HG03439 (cell line): ENCODE measurements at regions not wholly inside any gene's neighbourhood (a gene's known extent, or its start where the extent isn't known, plus 50 kb on each side); places are given as distances from the start of the nearest gene placed in this dataset.
"Not testable (repeated sequence)": the region's sequence is repeated elsewhere in the genome, so short reads cannot be mapped to it uniquely, and the experiment has no call there.

ENCODE experiments used
- ATAC-seq: cut with Tn5 transposase; IDR thresholded peaks from one replicate; pipeline ENCODE4 v1.9.1; 2021; ENCODE audit warnings: mild to moderate bottlenecking, moderate library complexity; ENCODE audit not compliant: unreplicated experiment

GRCh38 chr4:83213640-83214039 lies 71.0 kb downstream of the COQ2 start:
- ATAC-seq, result no peak

DNA sequence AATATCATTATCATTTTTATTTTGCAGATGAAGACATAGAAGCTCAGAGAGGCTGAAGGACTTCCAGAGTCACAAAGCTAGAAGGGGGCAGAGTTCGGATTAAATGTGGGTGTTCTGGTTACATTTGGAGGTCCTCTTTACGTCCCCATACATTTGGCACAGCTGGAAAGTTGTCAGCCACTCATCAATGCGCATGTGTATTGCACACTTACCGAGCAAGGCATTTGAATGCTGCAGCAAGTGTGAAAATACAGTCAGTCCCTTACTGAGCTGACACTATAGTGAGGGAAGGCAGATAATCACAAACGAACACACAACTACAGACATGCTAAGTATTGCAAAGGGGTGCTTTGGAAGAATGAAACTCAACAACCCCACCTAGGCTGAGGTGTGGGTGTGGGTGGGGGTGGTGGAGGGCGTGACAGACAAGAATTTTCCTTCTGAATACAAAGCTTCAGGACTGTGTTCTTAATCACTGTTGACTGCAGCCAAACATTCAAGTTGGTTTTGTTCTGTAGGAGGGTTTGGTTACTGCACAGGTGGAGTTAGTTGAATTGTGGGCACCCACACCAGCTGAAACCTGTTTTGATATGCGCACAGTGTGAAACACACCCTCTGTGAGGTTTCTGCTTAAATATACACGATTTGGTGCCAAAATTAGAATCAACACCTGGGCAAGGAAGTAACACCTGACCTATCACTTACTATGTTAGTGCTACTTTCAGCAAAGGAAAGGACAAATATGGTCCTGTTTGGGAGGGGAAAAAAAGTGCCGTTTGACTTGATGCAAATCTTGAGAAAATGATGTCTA lies 72.4 kb downstream of the COQ2 start:
- peak; percentile 90 for ATAC-seq

GRCh38 chr4:83209419-83209818 lies 75.2 kb downstream of the COQ2 start:
- ATAC-seq, result no peak

DNA sequence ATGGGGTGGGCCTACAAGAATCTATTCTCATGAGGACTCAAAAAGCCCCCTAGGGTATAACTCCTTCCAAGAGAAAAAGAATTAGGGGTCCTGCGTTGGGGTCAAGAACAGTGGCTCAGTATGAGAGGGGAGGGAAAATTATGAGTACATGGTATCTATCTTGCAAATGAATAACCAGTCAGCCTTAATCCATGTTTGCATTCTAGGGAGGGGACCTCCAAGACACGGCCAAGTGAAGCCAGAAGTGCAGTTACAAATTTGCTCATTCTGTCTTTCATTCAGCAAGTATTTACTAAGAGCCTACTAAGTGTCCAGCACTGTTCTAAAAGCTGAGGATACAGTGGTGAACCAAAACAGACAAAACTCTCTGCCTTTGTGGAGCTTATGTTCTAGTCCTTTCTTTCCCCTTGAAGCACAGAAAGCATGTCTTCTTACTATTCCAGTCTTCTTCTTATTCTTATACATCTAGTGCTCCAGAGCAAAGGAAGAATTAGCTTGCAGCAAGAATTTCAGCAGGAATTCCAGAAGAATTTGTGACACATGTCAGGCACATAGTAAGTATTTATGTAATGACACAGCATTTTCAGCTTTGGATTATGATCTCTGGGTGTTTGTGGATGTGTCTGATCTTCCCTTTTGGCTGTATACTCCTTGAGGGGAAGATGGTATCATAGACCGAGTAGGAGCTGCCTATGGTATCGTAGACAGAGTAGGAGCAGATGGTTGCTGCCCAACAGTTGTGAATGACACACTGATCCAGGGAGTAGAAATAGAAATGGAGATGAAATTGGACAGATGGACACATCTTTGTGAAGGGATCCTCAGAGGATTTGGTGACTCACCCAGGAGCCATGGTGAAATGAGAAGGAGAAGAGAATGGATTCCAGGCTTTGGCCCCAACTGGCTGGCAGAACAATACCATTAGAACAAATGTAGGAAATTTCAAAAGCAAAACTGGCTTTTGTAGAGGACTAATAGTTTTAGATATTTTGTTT lies 75.9 kb downstream of the COQ2 start:
- no peak for ATAC-seq

DNA sequence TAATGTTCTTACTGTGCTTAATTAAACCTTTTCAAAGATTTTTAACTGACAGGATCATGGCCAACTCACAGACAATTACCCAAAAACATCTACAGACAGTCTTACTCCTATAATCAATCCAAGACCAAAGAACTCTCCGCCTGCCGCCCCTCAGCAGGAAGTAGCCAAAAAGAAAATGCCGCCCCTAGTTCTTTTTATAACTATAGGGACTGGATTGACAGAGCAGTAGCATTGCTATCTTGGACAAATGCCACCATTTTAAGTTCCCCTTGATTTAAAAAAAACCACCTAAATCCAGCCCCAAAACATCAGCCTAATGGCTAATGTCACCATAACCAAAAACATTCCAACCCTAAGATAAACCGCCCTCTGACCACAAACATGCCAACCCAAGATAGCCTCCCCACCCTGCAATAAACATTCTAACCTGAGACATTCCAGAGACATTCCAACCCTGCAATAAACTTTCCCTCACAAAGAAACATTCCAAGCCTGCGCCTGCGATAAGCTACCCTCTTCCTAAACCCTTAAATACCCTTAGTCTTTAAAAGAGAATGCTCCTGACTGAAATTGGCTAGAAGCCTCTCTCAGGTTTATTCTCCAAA lies 77.0 kb downstream of the COQ2 start:
- ATAC-seq, result no peak

GRCh38 chr4:83205760-83206159 lies 78.8 kb downstream of the COQ2 start:
- no peak for ATAC-seq

- no peak for ATAC-seq
Observed at GRCh38 chr4:83204731-83205130, 79.9 kb downstream of the COQ2 start.

DNA sequence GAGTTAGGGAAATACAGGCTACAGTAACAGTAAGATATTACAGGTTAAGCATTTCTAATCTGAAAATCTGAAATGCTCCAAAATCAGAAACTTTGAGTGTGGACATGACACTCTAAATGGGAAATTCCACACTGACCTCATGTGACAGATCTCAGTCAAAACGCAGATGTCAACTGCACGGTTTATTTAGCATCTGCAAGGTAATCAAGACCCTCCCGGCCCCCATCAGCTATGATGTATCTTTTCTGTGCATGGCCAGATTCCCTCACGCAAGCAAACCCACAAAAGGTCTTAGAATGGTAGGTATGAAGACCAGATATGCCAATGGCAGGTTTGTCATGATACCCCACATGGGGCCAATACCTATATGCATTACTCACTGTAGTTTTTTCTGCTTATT lies 82.8 kb downstream of the COQ2 start:
- ATAC-seq, result no peak

DNA sequence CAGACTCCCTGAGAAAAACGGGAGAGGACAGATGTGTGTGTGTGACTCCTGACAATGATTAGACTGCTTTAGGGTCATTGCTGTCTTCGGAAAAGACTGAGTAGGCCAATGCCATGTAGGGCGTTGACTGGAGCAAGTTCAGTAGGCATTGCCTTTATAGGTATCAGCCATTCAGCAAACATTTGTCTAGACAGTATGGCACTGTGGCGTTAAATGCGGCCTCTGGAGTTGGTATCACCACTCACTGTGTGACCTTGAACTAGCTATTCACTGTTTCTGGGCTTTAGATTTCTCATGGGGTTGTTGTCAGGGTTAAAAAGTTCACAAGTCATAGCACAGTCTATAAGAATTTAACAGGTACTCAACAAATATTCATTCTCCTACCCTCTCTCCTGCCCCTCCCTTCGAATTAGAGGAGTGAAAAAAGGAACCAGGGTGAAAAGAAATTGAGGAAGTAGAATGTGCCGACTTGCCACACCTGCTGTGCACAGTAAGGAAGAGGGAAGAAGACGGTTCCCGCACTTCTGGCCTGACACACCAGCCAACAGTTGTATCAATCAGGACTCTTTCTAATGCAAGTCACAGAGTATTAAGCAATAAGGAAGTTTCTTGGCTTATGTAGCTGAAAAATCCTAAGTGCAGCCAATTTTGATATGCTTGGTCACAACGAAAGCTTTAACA lies 83.2 kb upstream of the PLAC8 start:
- ATAC-seq, result no peak

DNA sequence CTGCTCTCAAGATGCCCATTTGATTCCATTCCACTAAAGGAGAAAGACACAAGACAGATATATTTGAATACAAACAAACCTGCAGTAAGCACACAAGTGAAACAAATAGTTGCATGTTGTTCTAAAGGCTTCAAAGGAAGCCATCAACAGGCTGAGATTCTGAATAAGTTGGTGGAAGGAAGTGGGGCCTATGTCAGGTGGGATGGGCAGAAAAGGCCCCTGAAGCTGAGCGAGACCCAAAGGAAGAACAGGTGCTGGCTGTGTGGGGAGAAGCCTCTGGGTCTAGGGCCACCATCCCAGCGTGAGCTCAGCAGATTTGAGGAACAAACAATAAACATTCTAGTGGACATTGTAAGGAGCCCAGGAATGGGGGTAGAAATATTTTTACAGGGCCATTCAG lies 82.4 kb upstream of the PLAC8 start:
- no peak for ATAC-seq

GRCh38 chr4:83195269-83195668 lies 80.7 kb upstream of the PLAC8 start:
- ATAC-seq, result no peak

DNA sequence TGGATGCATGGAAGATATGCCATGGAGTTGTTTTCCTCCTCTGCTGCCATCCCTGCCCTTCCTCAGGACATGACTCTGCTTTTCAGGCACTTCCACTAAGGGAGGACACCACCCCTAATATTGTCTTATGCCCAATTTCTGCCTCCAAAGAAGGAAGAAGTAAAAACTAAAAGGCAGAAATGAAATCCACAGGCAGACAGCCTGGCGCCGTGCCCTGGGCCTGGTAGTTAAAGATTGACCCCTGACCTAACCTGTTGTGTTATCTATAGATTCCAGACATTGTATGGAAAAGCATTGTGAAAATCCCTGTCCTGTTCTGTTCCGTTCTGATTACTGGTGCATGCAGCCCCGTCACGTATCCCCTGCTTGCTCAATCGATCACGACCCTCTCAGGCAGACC lies 80.1 kb upstream of the PLAC8 start:
- not testable (repeated sequence) for ATAC-seq

DNA sequence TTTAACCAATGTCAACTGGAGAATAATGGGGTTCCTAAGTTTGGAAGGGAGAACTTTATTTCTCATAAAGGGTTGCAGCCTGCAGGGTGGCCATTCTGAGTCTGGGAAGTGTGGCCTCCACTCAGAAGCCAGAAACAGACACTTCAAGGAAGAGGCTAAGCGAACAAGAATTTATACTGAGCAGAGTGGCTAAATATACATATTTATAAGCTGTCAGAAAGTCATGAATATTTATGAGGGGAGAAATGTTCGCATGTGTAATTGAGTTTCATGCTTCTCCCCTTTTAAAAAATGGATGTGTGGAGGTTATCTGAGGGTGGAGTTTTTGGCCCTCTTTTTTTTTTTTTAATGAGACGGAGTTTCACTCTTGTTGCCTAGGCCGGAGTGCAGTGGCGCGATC lies 78.1 kb upstream of the PLAC8 start:
- no peak for ATAC-seq

DNA sequence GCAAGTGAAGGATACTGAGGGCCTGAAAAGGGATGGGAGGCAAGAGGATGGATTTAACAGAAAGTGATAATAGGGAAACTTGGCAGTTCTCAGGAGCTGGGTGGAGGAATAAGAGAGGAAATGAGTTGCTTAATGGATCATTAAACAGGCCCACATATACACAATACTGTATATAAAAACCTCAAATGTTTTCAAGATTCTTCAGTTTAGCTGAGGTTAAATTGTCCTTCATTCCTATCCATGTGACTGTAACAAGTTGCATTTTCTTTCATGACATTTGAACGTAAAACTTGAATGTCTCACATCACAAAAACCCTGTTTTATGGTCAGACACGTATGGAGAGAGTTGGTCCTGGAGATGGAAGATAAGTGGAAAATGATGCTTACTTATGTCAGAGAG lies 76.5 kb upstream of the PLAC8 start:
- no peak for ATAC-seq

DNA sequence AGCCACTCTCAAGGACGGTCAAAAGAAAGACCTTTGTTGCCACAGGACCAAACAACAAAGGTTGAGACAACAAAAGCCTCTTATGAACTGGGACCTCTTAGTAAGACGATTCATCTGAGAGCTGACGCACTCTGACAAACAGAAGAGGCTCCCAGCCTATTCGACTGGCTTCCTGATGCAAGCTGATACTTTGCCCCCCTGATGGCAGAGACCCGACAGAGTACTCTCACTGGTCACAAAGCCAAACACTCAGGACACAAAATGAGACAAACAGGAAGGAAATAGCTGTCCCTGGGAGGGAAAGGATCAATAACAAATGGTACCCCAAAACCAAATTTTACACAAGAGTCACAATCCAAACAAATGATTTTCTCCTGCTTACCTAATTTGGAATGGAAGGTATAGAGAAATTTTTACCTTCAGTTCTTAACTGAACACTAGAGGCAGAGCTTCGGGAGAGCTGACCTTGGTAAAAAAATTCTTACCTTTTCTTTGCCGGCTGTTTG lies 75.2 kb upstream of the PLAC8 start:
- ATAC-seq, result no peak

DNA sequence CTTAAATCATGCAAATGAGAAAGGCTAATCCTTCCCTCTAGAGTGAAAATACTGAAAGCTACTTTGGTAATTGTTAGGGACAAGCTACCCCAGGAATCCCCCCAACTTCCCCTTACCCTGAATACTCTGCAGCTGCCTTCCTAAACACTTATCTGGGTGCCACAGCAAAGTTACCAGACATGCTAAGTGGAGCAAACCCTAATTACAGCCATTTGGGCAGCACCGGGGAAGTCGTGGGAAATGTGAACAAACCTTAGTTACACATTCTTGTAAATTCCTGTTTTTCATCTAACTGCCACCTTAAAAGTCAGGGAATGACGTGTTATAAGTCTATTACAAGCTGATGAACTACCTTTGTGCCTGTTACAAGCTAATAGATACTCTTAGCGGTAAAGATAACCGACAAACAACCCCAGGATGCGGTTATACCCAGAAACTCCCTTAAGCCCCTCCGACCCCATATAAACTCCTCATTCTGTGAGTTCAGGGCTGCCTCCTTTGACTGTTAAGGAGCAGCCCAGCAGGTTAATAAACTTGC lies 66.0 kb upstream of the PLAC8 start:
- no peak for ATAC-seq

DNA sequence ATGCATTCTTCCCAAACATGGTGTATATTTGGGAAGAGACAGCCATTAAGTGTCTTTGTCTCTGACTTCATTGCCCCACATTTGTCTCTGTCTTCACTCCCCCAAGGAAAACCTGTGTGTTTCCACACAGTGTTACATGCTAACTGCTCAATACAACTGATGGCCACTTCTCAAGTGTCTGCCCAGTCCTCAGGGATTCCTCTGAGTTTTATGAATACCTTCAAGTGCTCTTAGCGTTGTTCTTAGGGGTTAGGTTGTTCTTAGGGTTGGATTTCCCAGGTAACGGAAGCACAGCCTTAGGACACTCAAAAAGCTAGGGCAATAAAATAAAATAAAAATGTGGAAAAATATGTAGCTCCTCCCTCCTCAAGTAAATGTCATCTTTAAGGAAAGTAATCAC lies 64.7 kb upstream of the PLAC8 start:
- no peak for ATAC-seq

DNA sequence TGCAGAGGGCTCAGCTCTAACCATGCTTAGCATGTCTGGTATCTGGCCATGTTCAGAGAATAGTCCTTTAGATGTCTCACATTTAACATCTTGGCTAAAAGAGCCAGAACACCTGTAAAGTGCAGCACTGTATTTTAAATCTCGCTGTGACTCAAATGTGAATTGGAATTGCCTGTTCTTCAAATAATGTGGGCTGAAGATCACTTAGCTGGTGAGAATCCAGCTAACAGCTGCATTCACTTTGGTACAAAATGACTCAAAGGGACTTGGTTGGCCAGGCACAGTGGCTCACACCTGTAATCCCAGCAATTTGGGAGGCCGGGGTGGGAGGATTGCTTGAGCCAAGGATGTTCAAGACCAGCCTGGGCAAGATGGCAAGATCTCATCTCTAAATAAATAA lies 63.5 kb upstream of the PLAC8 start:
- no peak for ATAC-seq

GRCh38 chr4:83177182-83177581 lies 62.7 kb upstream of the PLAC8 start:
- no peak for ATAC-seq

DNA sequence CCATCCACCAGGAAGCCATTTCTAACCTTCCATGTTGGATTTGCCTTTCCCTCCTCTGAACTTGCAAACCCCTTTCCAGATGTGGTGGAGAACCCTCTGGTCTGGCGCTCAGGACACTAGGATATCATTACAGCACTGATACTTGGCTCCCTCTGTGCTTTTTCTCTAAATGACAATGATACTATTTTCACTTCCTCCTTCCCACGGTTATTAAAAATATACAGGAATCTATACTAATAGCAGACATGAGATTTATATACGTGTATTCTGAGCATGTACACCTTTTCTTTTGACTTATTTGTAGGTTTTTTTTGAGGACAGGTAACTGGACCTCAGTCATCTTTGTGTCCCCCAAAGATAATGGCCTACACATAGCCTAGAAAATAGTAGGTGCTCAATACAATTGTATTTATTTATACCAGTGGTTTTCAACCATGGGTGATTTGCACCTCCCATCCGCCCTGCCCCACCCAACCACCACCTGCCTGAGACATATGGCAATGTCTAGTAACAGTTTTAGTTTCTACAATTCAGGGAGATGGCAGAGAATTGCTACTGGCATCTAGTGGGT lies 60.4 kb upstream of the PLAC8 start:
- peak; percentile 42 for ATAC-seq
